Hematopoietic multipotent progenitor cell treated with erythropoietin and hydrocortisone succinate and interleukin-3 and kit ligand, for 17 days (in vitro differentiated cells): ENCODE measurements at regions not wholly inside any gene's neighbourhood (a gene's known extent, or its start where the extent isn't known, plus 50 kb on each side); places are given as distances from the start of the nearest gene placed in this dataset.

ENCODE experiments used
- DNase-seq: peaks from one replicate; pipeline ENCODE4 v3.0.0-alpha.2; 2015; ENCODE audit warnings: low spot score

DNA sequence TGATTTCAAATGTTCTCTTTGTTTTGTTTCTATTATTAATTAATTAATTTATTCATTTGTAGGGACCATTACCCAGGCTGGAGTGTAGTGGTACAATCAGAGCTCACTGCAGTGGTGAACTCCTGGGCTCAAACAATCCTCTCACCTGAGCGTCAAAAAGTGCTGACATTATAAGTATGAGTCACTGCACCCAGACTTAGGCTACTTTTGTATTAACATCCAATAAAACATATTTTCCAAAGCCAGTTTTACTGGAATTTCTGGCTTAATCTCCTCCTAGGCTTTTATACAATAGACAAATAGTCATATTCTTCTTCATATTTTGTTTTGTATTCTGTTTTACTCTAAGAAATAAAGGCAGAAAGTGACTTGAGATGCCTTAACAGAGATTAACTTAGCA is 749.6 kb downstream of the SLC16A7 start:
- no peak for DNase-seq

DNA sequence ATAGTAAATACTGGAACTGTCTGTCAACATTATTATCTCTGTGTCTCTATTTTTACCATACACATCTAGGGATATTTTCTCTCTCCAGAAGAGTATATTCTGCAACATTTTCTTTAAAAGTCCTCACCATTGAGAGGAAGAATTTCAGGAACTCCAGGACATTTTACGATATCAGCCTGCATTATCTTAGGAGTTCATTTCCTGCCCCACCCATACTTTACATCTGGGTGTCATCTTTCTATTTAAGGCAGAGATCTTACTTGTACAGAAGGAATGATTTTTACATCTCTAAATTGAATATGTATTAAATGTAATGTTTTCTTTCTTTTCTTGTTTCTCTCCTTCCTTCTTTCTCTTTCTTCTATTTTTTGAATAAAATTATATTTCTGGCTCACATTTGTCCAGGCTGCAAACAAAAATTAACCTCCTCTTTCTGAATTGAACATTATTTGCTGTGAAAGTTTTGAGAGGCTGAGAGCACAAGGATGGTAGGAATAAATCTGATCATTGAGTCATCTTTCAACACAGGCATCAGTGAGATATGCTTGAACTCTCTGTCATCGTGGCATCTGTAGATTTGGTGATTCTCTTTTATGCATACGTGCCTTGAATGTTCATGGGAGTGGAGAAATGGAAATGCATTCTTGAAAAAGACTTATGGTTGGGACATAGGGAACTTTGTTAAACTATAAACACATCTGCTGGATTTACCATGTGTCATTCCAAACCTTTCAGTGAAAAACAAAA is 753.6 kb downstream of the SLC16A7 start:
- DNase-seq, result no peak

DNA sequence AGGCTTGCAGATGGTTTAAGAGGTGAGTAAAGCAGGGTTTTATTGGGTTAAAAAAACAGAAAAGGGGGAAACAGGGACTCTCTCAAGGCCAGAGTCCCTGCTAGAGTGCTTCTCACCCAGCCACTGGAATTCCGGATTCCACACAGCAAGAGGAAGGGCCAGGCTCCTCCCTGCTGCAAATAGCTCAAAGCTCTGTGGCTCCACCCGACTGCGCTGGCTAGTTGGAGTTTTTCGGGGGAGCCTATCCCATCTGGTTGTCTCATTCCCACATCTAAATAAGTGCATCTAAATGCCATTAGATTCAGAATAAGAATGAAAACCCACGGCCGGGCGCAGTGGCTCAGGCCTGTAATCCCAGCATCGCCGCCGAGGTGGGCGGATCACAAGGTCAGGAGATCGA is 791.5 kb downstream of the SLC16A7 start:
- DNase-seq, result no peak

DNA sequence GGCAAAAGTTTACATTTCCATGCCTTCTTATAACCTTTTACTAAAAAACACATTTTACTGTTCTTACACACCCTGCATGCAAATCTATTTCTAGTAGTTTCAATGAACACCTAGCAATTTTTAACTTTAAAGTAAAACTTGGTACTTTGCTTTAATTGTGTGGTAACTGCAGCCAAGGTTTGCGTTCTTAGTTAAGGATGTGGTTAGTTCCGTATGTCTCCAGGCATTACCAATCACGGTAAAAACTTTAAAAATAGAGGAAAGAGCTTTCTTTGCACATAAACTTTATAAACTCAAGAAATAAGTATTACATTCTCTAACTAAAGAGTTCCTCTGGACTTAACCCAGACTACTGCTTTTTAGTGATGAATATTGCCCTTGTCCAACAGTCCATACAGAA is 795.2 kb downstream of the SLC16A7 start:
- no peak for DNase-seq

DNA sequence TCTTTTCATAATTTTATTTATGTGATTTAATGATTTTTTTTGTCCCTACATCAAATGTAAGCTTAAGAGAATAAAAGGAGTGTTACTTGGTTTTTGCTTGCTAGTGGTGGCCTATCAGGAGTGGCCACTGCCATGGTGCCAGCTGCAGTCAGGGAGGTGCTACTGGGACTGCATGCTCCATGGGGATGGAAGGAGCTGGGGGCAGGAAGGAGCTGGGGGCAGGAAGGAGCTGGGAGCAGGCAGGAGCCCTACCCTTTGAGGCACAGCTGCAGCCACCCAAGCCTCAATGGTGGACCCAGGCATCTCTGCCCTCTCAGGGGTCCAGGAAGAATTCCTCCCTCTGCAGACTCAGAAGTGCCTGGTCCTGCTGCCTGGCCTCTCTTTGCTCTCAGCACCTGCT is 796.0 kb downstream of the SLC16A7 start:
- no peak for DNase-seq

DNA sequence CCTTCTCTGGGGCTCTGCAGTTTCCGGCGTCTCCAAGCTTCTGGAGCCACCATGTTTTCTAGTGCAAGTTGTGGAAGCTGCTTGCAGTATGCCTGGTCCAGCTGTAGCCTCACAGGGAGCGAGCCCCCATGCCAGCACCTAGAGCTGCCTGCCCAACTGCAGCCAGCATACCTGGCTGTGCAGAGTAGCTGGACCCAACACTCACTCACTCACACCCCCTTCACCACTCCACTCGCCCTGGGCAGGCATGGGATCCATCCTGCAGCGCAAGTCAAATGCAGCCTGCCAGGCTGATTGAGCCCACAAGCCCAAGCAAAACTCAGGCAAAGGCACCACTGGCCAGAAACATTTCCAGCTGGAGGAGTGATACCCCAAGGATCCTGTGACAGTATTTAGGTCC is 797.3 kb downstream of the SLC16A7 start:
- no peak for DNase-seq

DNA sequence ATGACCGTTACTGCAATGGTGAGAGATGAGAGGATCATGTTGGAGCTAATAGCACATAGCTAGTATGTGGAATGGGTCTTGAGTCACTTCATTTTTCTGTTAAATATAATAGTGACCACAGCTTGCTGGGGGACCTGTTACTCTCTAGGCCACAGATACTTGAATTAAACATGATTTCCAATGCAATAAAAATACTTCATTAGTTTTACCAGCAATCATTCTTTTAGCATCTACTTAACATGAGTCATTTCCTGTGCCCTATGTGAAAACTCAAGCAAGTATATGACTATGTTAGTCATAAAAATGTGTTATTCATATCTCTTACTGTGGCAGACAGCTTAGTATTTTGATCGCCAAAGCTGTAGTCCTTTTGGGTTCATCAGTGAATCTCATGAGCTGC is 798.8 kb downstream of the SLC16A7 start:
- no peak for DNase-seq

DNA sequence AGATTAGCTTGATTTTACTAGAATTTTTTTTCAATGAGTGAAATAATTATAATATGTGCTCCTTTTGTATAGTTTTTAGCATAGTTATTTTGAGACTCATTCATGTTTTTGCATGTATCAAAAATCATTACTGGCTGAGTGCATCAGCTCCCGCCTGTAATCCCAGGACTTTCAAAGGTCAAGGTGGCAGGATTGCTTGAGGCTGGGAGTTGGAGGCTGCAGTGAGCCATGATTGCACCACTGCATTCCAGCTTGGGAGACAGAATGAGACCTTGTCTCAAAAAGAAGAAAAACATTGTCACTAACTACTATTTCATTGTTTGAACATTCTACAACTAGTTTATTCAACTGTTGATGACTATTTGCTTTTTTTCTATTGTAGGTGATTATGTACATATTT is 802.7 kb downstream of the SLC16A7 start:
- DNase-seq, result no peak

DNA sequence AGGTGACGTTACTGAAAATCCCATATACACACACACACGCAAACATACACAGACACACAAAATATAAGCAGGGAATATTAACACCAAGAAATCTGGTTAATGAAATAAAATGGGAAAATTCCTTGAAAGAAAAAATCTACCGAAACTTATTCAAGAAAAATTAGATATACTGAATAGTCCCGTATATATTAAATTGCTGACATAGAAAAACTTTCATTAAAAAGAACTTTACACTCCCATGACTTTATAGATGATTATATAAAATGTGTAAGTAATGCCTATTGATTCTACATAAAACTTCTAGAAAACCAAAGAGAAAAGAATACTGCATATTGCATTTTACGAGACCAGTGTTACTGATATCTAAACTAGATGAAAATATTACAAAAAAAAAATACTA is 803.2 kb downstream of the SLC16A7 start:
- DNase-seq, result no peak

DNA sequence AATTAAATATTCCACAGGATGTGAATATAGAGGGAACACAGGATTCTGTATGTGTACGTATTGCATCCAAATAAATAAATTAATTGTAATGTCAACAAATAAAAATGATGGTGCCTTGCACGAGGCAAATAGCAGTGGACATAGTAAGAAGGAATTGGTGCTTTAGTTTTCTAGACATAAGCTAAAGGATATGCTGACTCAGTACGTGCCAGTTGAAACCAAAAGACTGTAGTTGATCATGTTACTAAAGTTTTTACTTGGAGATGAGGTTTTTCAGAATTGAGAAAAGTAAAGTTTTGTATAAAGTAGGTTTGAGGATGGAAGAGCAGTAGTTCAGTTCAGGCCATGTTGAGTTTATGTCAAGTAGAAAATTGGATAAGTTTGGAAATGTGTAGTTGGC is 807.2 kb downstream of the SLC16A7 start:
- no peak for DNase-seq

DNA sequence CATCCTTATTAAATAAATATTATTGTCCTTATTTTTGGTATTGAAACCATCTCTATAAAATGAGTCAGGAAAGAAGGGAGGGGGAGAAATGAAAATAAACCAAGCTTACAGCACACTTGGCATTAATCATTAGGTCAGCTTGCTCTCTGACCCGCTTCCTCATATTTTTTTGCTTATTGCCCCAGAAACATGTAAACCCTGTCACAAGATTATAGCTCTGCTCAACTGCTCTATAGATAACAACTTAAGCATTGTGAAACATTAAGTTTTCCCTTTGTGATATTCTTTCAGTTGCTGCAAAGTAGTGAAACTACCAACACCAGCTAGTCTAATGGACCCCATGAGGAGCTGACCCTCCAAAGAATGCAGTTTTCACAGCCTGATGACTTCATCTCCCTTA is 819.5 kb downstream of the SLC16A7 start:
- no peak for DNase-seq

DNA sequence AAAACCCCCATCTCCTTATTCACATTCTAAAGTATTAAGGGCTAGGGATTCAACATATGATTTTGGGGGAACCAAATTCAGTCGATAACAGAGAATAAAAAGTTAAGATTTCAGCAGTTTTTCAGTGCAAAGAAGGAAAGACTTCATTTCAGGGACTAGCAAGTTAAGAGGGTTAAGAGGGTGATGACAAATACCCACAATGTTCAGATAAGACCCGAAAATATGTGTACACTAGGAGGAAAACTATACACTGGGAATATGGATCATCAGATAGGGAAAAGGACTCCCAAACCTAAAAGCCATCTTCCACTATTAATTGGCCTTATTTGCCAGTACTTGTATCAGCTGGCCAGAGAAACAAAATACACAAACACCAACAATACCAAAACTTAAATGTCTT is 824.2 kb downstream of the SLC16A7 start:
- DNase-seq, result no peak

DNA sequence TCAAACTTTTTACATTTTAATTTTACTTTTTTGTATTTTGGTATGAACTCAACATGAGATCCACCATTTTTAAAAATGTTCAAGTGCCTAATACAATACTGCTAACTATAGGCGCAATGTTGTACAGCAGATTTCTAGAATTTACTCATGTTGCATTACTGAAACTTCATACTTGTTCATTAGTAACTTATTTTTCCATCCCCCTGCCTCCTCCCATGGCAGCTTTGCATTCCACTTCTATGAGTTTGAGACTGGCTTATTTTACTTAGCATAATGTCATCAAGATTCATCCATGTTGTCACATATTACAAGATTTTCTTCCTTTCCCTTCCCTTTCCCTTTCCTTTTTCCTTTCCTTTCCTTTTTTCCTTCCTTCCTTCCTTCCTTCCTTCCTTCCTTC is 825.9 kb downstream of the SLC16A7 start:
- DNase-seq, result no peak

DNA sequence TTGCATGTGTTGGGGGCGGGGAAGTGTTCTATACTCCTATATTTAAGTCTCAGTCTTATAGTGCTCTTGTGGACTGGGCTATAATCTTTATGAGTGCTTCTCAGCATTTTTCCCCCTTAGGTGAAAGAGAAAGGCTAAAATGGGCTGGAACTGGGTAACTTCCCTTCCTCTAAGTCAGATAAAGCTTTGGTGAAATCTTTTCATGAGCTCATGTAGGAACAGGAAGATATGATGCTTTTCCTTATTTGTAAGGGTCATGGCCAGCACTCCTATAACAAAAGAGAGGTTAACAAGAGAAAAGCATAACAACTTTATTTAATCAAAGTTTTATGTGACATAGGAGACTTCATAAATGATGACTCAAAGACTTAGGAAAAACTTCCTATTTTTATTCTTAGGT is 841.5 kb downstream of the SLC16A7 start:
- no peak for DNase-seq

DNA sequence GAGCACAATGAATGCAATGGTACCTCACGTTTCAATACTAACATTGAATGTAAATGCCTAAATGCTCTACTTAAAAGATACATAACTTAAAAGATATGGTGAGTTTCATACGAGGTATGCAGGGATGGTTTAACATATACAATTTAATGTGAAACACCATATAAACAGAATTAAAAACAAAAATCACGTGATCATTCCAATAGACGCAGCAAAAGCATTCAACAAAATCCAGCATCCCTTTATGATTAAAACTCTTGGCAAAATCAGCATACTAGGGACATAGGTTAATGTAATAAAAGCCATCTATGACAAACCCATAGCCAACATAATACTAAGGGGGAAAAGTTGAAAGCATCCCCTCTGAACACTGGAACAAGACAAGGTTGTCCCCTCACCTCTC is 845.7 kb downstream of the SLC16A7 start:
- DNase-seq, result no peak

DNA sequence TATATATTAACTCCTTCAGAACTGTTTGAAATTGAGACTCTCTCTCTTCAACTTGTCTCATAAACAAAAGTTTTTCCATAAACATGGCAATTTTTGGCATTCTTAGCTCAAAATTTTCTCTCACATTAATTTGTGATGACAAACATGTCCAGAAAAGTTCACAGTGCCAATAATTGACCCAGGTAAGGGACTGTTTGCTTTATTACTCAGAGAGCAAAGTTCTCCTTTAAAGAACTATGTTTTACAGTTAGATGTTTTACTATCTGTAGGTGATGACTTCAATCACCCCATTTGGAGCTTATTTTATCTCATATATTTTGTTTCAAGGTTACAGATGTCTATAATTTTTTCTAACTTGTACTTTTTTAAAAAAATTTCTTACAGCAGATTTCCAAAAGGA is 855.6 kb downstream of the SLC16A7 start:
- no peak for DNase-seq

DNA sequence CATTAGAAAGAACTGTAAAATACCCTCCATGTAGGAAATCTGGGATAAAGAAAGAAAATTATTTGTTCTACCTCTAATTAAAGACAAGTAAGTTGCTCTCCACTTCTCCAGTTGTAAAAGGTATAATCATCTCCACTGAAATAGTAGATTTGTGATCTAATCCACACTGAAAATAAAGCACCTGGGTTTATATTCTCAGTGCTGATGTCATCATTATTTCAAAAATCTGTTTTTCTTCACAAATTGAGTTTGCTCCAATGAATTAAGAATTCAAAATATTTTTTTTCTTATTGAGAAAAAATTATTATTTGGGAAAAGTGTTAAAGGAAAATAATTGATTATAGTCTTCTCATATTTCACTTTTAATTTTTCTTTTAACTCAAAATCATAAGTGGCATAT is 869.2 kb downstream of the SLC16A7 start:
- DNase-seq, result no peak

DNA sequence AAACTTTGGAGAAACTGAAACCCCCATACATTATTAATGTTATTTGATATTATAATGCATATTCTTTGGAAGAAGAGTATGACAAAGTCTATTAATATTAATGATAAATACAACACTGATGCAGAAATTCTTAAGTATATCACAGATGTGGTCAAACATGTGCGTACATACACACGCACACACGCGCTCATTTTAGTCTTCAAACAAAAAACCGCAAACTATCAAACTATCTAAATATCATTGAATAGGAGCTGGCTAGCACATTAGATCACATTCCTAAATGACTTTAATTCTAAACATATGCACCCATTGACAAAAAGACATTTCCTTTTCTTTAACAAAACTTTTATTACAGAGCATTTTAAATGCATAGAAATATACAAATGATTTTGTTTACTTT is 872.7 kb downstream of the SLC16A7 start:
- no peak for DNase-seq

DNA sequence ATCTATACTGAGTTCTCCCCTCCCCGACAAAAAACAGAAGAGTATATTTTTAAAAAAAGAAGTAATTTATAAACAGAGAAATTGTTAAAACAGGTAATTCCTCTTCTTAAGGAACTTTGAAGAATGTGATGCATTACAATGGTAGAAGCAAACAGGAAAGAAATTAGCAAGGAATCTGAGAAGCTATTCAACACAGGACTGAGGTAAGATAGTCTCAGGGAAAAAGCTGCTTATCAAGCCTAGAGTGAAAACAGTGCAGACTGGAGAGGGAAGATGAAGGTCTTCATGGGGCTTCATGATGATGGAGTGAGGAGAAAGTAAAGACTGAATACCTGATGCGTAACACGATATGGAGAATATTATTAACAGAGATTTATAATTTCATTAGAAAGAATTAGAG is 880.0 kb downstream of the SLC16A7 start:
- no peak for DNase-seq

DNA sequence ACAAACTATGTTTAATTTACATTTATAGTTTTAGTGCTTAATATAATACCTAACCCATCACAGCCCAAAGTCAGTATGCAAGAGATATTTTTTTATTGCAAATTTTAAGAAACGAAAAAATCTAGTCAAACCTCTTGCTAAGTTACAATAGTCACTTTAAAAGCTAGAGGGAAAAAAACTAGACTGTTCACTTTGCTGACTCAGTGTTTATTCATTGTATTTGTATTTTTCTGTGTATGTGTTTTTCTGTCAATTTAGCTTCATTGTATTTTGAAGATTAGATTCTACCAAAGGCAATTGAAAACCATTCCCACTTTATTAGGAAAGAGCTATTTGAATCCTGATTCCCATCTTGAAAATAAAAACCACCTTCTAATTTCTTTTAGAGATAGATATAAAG is 891.5 kb downstream of the SLC16A7 start:
- no peak for DNase-seq

DNA sequence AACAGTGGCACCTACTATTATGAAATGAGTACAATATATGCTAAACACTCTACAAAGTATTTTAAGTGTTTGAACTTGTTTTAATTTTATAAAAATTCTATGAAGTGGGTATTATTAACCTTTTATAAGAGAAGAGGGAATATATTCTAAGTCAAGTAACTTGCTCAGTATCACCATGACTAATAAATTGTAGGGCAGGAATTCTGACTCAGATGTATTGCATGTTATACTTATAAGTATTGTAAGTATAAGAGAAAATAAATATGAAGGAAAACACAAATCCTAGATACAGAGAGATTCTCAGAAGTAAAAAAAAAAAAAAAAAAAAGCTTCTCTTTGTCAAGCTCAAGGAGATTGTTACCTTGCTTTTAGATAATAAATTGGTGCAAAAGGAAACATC is 893.2 kb downstream of the SLC16A7 start:
- no peak for DNase-seq

DNA sequence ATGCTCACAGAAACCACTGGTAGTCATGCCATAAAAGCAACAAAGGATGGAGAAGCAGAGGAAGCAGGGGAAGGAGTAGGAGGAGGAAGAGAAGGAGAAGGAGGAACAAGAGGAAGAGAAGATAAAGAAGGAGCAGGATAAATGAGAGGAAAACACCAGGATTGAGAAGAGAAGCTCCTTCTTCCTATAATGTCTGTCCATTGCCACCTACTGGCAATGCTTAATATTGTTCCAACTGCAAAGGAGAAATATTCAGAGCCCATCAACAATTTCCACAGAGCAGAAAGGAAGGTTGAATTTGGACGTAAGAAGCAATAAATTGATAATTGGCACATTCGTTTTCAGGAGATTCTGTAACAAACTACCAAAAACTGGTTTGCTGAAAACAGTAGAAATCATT is 898.4 kb downstream of the SLC16A7 start:
- DNase-seq, result no peak

DNA sequence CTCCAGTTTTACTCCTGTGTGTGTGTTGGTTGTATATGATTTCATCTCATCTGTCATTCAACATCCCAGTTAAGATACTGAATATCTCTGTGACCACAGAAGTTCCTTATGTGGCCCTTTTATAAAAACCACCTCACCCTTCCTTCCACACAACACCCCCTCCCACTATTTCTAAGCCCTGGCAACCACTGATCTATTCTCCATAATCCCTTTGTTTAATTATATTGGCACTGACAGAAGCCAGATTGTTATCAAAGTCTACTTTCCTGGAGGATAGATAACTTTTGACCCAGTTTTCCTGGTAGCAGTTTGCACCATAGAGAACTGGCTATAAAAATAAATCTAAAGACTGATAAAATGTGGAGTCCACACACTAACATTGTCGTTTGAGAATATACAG is 902.8 kb downstream of the SLC16A7 start:
- DNase-seq, result no peak

DNA sequence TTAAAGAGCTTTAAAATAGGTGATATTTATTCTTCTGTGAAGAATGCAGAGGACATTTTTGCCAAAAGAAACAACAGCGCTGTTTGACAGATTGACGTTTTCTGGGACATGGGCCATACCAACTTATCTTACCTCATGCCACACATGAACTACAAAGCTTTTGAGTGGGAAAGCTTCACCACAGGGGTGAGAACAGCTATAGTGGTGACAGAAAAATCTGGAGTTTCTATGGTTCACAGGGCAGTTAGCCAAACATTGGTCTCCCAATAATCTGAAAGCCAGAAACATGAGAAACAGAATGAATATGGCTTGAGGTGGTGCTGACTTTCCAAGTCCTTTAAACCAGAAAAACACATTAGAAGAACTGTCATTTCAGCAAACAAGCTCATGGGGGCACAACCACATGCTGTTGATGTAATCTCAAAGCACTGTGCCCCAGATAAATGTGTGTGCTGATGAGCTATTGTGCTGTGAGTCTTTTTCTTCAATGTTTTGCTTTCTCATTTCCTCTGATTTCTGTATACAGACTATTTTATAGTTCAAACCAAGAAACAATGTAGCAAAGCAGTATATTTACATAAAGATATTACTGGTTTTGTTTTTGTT is 905.4 kb downstream of the SLC16A7 start:
- DNase-seq, result no peak
